ENCODE measurements at regions not wholly inside any gene's neighbourhood (a gene's known extent, or its start where the extent isn't known, plus 50 kb on each side); places are given as distances from the start of the nearest gene placed in this dataset.

- Histone ChIP-seq H3K4me3 (no peak overlapping the region), H3K27me3 (no peaks in the 10 kb centered on the region), H3K9me3 (no peaks in the 10 kb centered on the region), H3K27ac (no peak overlapping the region), H3K4me1 (no peaks in the 10 kb centered on the region), H3K36me3 (no peaks in the 10 kb centered on the region)
- DNase-seq, result no peak
- intact Hi-C loops (cut with DNase I; ENCODE audit: low total_unique reads), result no loop called here
- TF ChIP-seq CTCF (IDR thresholded peaks at IDR 0.05), result no peak
These were observed 57.0 kb downstream of the TET3 start for GRCh38 chr2:74041726-74042125.

GRCh38 chr2:74042606-74043005 lies 57.9 kb downstream of the TET3 start:
- H3K4me1 ChIP-seq, result no peaks in the 10 kb centered on the region
- intact Hi-C loops (cut with DNase I; ENCODE audit: low total_unique reads), result no loop called here
- no peak overlapping the region for H3K27ac ChIP-seq
- no peak overlapping the region for H3K4me3 ChIP-seq
- H3K27me3 ChIP-seq, result no peaks in the 10 kb centered on the region
- no peaks in the 10 kb centered on the region for H3K36me3 ChIP-seq
- no peaks in the 10 kb centered on the region for H3K9me3 ChIP-seq
- no peak for DNase-seq
- TF ChIP-seq CTCF (IDR thresholded peaks at IDR 0.05) (no peak), POLR2A (IDR thresholded peaks at IDR 0.05) (no peak)

GRCh38 chr2:74043345-74044329 lies 58.9 kb downstream of the TET3 start:
- Histone ChIP-seq H3K4me1 (no peaks in the 10 kb centered on the region), H3K36me3 (no peaks in the 10 kb centered on the region), H3K27ac (no peak overlapping the region), H3K27me3 (no peaks in the 10 kb centered on the region), H3K4me3 (no peak overlapping the region), H3K9me3 (no peaks in the 10 kb centered on the region)
- no peak for DNase-seq
- TF ChIP-seq CTCF (IDR thresholded peaks at IDR 0.05) (no peak), POLR2A (IDR thresholded peaks at IDR 0.05) (no peak)
- intact Hi-C loops (cut with DNase I; ENCODE audit: low total_unique reads), result no loop called here

- H3K27ac ChIP-seq, result no peak overlapping the region
- intact Hi-C loops (cut with DNase I; ENCODE audit: low total_unique reads), result no loop called here
- H3K9me3 ChIP-seq, result no peaks in the 10 kb centered on the region
- H3K4me3 ChIP-seq, result no peak overlapping the region
- no peak for DNase-seq
- TF ChIP-seq POLR2A (IDR thresholded peaks at IDR 0.05), result no peak
- TF ChIP-seq CTCF (IDR thresholded peaks at IDR 0.05), result no peak
- no peaks in the 10 kb centered on the region for H3K4me1 ChIP-seq
- no peaks in the 10 kb centered on the region for H3K27me3 ChIP-seq
- H3K36me3 ChIP-seq, result no peaks in the 10 kb centered on the region
These were observed 60.3 kb downstream of the TET3 start for GRCh38 chr2:74044999-74045398.

- no peaks in the 10 kb centered on the region for H3K4me1 ChIP-seq
- intact Hi-C loops (cut with DNase I; ENCODE audit: low total_unique reads), result no loop called here
- TF ChIP-seq CTCF (IDR thresholded peaks at IDR 0.05) (no peak), POLR2A (IDR thresholded peaks at IDR 0.05) (no peak)
- no peak overlapping the region for H3K4me3 ChIP-seq
- H3K27ac ChIP-seq, result no peak overlapping the region
- no peaks in the 10 kb centered on the region for H3K36me3 ChIP-seq
- H3K27me3 ChIP-seq, result no peaks in the 10 kb centered on the region
- no peaks in the 10 kb centered on the region for H3K9me3 ChIP-seq
- no peak for DNase-seq
These were observed 60.7 kb downstream of the TET3 start for GRCh38 chr2:74045454-74045853.
